SH-SY5Y (cell line): ENCODE measurements at regions not wholly inside any gene's neighbourhood (a gene's known extent, or its start where the extent isn't known, plus 50 kb on each side); places are given as distances from the start of the nearest gene placed in this dataset.

Experiments
- GATA2 ChIP-seq: IDR thresholded peaks from 2 replicates; pipeline ENCODE4 v1.6.1; 2011; ENCODE audit warnings: mild to moderate bottlenecking, low read depth, low read length
- GATA3 ChIP-seq: IDR thresholded peaks from 2 replicates; pipeline ENCODE4 v1.6.1; 2011; ENCODE audit warnings: low read depth, mild to moderate bottlenecking, low read length, moderate library complexity

- TF ChIP-seq GATA3 (no peak), GATA2 (no peak)
These were observed 764.8 kb downstream of the RNF144A start for GRCh38 chr2:7681881-7682461.
